GM10266 (cell line): ENCODE measurements at regions not wholly inside any gene's neighbourhood (a gene's known extent, or its start where the extent isn't known, plus 50 kb on each side); places are given as distances from the start of the nearest gene placed in this dataset.

ENCODE experiments used
- DNase-seq: peaks from one replicate; pipeline ENCODE4 v3.0.0; 2012; ENCODE audit errors: extremely low spot score
- TF ChIP-seq, protein P1 (sequence below): IDR thresholded peaks from 2 replicates; pipeline ENCODE4 v1.5.1; 2012; ENCODE audit warnings: mild to moderate bottlenecking, low read depth; ENCODE audit not compliant: control insufficient read depth, insufficient read depth; ENCODE audit errors: missing control alignments

- TF ChIP-seq, protein P1, sequence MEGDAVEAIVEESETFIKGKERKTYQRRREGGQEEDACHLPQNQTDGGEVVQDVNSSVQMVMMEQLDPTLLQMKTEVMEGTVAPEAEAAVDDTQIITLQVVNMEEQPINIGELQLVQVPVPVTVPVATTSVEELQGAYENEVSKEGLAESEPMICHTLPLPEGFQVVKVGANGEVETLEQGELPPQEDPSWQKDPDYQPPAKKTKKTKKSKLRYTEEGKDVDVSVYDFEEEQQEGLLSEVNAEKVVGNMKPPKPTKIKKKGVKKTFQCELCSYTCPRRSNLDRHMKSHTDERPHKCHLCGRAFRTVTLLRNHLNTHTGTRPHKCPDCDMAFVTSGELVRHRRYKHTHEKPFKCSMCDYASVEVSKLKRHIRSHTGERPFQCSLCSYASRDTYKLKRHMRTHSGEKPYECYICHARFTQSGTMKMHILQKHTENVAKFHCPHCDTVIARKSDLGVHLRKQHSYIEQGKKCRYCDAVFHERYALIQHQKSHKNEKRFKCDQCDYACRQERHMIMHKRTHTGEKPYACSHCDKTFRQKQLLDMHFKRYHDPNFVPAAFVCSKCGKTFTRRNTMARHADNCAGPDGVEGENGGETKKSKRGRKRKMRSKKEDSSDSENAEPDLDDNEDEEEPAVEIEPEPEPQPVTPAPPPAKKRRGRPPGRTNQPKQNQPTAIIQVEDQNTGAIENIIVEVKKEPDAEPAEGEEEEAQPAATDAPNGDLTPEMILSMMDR = no peak
- DNase-seq = no peak
Measured at GRCh38 chr5:13994621-13995253, 50.2 kb upstream of the DNAH5 start.
